Mesothelial cell of epicardium (in vitro differentiated cells): ENCODE measurements at regions not wholly inside any gene's neighbourhood (a gene's known extent, or its start where the extent isn't known, plus 50 kb on each side); places are given as distances from the start of the nearest gene placed in this dataset.

Experiments
- DNase-seq, 2 experiments: peaks; one replicate each; pipeline ENCODE4 v3.0.0; 2021; ENCODE audit warnings: low spot score in 2 of 2; ENCODE audit not compliant: unreplicated experiment in 2 of 2
- H3K27ac Mint-ChIP-seq: 2 replicates; pipeline ENCODE4 v1.8.0; 2021; ENCODE audit warnings: mixed read lengths
- H3K27me3 Mint-ChIP-seq: 2 replicates; pipeline ENCODE4 v1.8.0; 2021; ENCODE audit warnings: low read depth, mixed read lengths
- H3K36me3 Mint-ChIP-seq: 2 replicates; pipeline ENCODE4 v1.8.0; 2021; ENCODE audit warnings: mixed read lengths
- H3K4me1 Mint-ChIP-seq: 2 replicates; pipeline ENCODE4 v1.8.0; 2021; ENCODE audit warnings: mixed read lengths
- H3K4me3 Mint-ChIP-seq: 2 replicates; pipeline ENCODE4 v1.8.0; 2021; ENCODE audit warnings: mild to moderate bottlenecking, moderate library complexity, mixed read lengths
- H3K9me3 Mint-ChIP-seq: 2 replicates; pipeline ENCODE4 v1.8.0; 2021; ENCODE audit warnings: mixed read lengths
- TF ChIP-seq, protein P1 (sequence below): fragments of 200-600 bp; sonication (generic); IDR thresholded peaks from one replicate; pipeline ENCODE4 v1.5.0; 2021; ENCODE audit warnings: antibody characterized with exemption; ENCODE audit not compliant: unreplicated experiment

DNA sequence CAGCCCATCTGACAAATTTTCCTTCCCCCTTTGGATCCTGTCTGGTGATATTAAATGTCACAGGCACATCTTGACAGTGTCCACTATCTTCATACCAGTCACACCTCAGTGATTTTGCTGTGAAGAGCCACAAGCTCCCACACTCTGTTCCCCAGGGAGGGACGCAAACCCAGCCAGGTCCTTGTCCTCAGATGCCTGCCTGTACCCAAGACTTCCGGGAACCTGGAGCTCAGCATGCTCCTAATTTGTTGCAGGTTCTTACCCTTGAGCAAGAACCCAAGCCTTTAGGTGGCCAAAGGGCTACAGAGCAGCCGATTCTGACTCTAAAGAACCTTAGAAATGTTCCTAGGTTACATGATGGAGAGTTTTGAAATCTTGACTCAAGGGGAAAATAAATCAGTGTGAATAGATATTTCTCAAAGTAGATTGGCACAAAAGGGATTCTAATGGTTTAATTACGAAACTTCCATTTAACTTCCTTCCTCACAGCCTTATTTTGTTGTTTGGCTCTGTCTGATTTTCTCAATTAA is 66.2 kb upstream of the MTHFD1L start:
- DNase-seq = no peak
- H3K27ac Mint-ChIP-seq = no peak overlapping the region
- TF ChIP-seq, protein P1, sequence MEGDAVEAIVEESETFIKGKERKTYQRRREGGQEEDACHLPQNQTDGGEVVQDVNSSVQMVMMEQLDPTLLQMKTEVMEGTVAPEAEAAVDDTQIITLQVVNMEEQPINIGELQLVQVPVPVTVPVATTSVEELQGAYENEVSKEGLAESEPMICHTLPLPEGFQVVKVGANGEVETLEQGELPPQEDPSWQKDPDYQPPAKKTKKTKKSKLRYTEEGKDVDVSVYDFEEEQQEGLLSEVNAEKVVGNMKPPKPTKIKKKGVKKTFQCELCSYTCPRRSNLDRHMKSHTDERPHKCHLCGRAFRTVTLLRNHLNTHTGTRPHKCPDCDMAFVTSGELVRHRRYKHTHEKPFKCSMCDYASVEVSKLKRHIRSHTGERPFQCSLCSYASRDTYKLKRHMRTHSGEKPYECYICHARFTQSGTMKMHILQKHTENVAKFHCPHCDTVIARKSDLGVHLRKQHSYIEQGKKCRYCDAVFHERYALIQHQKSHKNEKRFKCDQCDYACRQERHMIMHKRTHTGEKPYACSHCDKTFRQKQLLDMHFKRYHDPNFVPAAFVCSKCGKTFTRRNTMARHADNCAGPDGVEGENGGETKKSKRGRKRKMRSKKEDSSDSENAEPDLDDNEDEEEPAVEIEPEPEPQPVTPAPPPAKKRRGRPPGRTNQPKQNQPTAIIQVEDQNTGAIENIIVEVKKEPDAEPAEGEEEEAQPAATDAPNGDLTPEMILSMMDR = no peak
- H3K9me3 Mint-ChIP-seq = no peaks in the 10 kb centered on the region
- H3K4me1 Mint-ChIP-seq = peaks cover 7% of the 10 kb centered on the region
- no peak overlapping the region for H3K4me3 Mint-ChIP-seq
- peaks cover 46% of the 10 kb centered on the region for H3K36me3 Mint-ChIP-seq
- H3K27me3 Mint-ChIP-seq = no peaks in the 10 kb centered on the region

DNA sequence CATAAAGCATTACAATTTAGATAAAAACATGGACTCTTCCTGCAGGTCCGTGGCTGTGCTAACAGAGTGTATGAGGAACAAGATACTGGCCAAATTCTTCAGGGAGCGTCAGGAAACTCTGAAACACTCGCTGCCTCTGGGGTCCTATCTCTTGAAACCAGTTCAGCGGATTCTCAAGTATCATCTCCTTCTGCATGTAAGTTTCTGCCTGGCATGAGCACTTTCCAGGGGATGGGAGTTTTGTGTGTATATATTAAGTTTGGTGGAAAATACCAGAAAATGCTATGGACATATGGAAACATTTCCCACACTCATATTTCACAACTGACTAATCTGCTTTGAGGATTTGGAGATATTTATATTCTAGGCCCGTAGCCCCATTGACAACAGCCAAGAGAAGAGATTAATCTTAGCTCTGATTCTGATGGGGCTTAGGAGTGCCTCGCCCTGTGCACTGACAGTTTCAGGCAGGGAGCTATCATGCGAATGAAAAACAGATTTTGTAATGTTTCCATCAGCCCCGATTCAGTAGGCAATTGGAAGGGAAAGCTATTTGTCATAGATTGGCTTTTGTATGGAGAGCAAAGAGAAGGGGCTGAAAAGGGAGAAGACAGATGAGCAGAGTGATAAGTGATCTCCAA is 64.7 kb upstream of the MTHFD1L start:
- H3K27ac Mint-ChIP-seq = peak overlapping the region; percentile 74
- DNase-seq = no peak
- H3K4me1 Mint-ChIP-seq = peaks cover 7% of the 10 kb centered on the region
- H3K27me3 Mint-ChIP-seq = no peaks in the 10 kb centered on the region
- H3K36me3 Mint-ChIP-seq = peaks cover 47% of the 10 kb centered on the region
- TF ChIP-seq, protein P1 = no peak
- H3K9me3 Mint-ChIP-seq = no peaks in the 10 kb centered on the region
- H3K4me3 Mint-ChIP-seq = no peak overlapping the region

GRCh38 chr6:150806790-150807189 is 58.7 kb upstream of the MTHFD1L start:
- TF ChIP-seq, protein P1 = no peak
- H3K4me3 Mint-ChIP-seq = no peak overlapping the region
- peaks cover 45% of the 10 kb centered on the region for H3K36me3 Mint-ChIP-seq
- no peaks in the 10 kb centered on the region for H3K27me3 Mint-ChIP-seq
- H3K4me1 Mint-ChIP-seq = peaks cover 7% of the 10 kb centered on the region
- H3K27ac Mint-ChIP-seq = no peak overlapping the region
- no peak for DNase-seq
- H3K9me3 Mint-ChIP-seq = no peaks in the 10 kb centered on the region

DNA sequence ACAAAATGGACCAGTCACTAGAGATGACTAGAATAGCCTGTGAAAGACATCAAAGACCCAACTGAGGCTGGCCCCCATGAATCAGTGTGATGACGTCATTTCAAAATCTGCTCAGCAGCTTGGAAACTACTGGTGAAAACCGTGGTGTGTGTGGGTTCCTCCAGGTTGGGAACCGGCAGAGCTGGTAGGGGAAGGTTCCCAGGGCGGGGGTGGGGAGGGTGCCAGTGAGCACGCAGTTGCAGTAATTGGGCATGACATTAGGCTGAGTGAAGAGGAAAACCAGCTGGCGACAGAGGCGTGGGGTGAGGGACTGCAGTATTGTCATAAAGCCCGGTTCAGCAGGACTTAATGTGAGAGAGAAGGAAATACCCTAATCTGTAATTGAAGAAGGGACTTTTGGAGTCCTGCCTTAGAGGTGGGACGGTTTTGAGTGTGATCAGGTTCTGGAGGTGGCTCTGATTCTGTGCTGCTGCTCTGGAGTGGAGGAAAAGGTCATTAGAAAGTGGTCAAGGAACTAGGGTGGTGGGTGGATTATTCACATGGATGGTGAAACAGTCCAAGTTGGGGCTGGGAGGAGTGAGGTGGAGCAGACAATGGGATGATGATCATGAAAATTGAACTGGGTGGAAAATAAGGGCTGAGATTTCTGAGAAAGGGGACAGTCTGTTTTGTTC is 52.0 kb upstream of the MTHFD1L start:
- no peaks in the 10 kb centered on the region for H3K27me3 Mint-ChIP-seq
- H3K27ac Mint-ChIP-seq = peak overlapping the region; percentile 75
- H3K9me3 Mint-ChIP-seq = no peaks in the 10 kb centered on the region
- no peak for DNase-seq
- peaks cover 50% of the 10 kb centered on the region for H3K36me3 Mint-ChIP-seq
- TF ChIP-seq, protein P1 = no peak
- H3K4me3 Mint-ChIP-seq = no peak overlapping the region
- H3K4me1 Mint-ChIP-seq = peaks cover 42% of the 10 kb centered on the region

DNA sequence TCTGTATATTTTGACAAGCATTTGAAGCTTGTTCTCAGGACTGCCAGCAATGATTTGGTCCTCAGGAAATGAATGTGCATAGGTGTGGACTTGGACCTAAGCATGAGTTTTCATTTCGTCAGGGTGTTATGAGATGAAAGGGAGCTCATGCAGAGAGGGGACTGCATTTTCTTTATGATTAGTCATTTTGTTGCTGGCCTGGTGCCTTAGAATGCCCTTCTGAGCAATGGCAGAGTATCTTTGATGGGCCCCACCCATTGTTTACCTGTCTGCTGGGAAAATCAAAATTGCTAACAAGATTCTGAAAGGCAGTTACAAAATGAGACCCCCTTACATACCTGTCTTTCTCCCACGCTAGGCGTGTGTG is 51.5 kb upstream of the MTHFD1L start:
- peak overlapping the region; percentile 75 for H3K27ac Mint-ChIP-seq
- DNase-seq = no peak
- no peak overlapping the region for H3K4me3 Mint-ChIP-seq
- H3K9me3 Mint-ChIP-seq = no peaks in the 10 kb centered on the region
- H3K4me1 Mint-ChIP-seq = peaks cover 42% of the 10 kb centered on the region
- H3K36me3 Mint-ChIP-seq = peaks cover 46% of the 10 kb centered on the region
- TF ChIP-seq, protein P1 = no peak
- no peaks in the 10 kb centered on the region for H3K27me3 Mint-ChIP-seq
